ENCODE measurements at regions not wholly inside any gene's neighbourhood (a gene's known extent, or its start where the extent isn't known, plus 50 kb on each side); places are given as distances from the start of the nearest gene placed in this dataset.

- WGBS, 3 donors = 21 to 25% (median 21%) methylated on average over 1 of the region's 1 CpG
- no peak for ATAC-seq
Observed at GRCh38 chr3:104180906-104181305, 1185.8 kb upstream of the ALCAM start.

GRCh38 chr3:104190681-104191080 is 1176.0 kb upstream of the ALCAM start:
- DNase-seq = no peak
- no peaks in the 10 kb centered on the region for H3K36me3 ChIP-seq (ENCODE audit: insufficient read depth in 1 of 2, low read depth in 1 of 2)
- intact Hi-C loops (cut with DNase I) = no loop called here
- H3K4me1 ChIP-seq = no peaks in the 10 kb centered on the region
- TF ChIP-seq CTCF (IDR thresholded peaks at IDR 0.05) = no peak
- H3K4me3 ChIP-seq = no peak overlapping the region
- no peak for ATAC-seq
- H3K27me3 ChIP-seq (ENCODE audit: insufficient read depth in 3 of 3, low read length in 2 of 3) = no peaks in the 10 kb centered on the region
- no peak overlapping the region for H3K27ac ChIP-seq
- H3K9me3 ChIP-seq = no peaks in the 10 kb centered on the region

More at GRCh38 chr3:104180906-104181305, 1185.8 kb upstream of the ALCAM start:
- no peak for TF ChIP-seq CTCF (IDR thresholded peaks at IDR 0.05)
- no peak overlapping the region for H3K4me3 ChIP-seq
- H3K4me1 ChIP-seq = no peaks in the 10 kb centered on the region
- H3K27ac ChIP-seq = no peak overlapping the region
- intact Hi-C loops (cut with DNase I) = no loop called here
- H3K36me3 ChIP-seq (ENCODE audit: insufficient read depth in 1 of 2, low read depth in 1 of 2) = no peaks in the 10 kb centered on the region
- no peak for DNase-seq
- no peaks in the 10 kb centered on the region for H3K9me3 ChIP-seq
- H3K27me3 ChIP-seq (ENCODE audit: insufficient read depth in 3 of 3, low read length in 2 of 3) = no peaks in the 10 kb centered on the region

GRCh38 chr3:104198131-104198530 is 1168.6 kb upstream of the ALCAM start:
- intact Hi-C loops (cut with DNase I) = no loop called here
- Histone ChIP-seq H3K4me3 (no peak overlapping the region), H3K27ac (no peak overlapping the region), H3K27me3 (ENCODE audit: insufficient read depth in 3 of 3, low read length in 2 of 3) (no peaks in the 10 kb centered on the region), H3K4me1 (no peaks in the 10 kb centered on the region), H3K9me3 (no peaks in the 10 kb centered on the region), H3K36me3 (ENCODE audit: insufficient read depth in 1 of 2, low read depth in 1 of 2) (no peaks in the 10 kb centered on the region)
- DNase-seq = no peak
- no peak for ATAC-seq
- WGBS, 3 donors = 14 to 22% (median 19%) methylated on average over 2 of the region's 2 CpGs
- TF ChIP-seq CTCF (IDR thresholded peaks at IDR 0.05) = no peak

GRCh38 chr3:104206925-104207324 is 1159.8 kb upstream of the ALCAM start:
- no peak overlapping the region for H3K4me3 ChIP-seq
- no peak overlapping the region for H3K27ac ChIP-seq
- H3K9me3 ChIP-seq = no peaks in the 10 kb centered on the region
- TF ChIP-seq CTCF (IDR thresholded peaks at IDR 0.05) = no peak
- DNase-seq (no peak), ATAC-seq (no peak)
- intact Hi-C loops (cut with DNase I) = no loop called here
- H3K27me3 ChIP-seq (ENCODE audit: insufficient read depth in 3 of 3, low read length in 2 of 3) = no peaks in the 10 kb centered on the region
- no peaks in the 10 kb centered on the region for H3K36me3 ChIP-seq (ENCODE audit: insufficient read depth in 1 of 2, low read depth in 1 of 2)
- 67 to 72% (median 71%) methylated on average over 2 of the region's 2 CpGs for WGBS, 3 donors
- H3K4me1 ChIP-seq = no peaks in the 10 kb centered on the region

GRCh38 chr3:104214277-104214676 is 1152.4 kb upstream of the ALCAM start:
- WGBS, 3 donors = 23 to 38% (median 28%) methylated on average over 1 of the region's 1 CpG
- no peak overlapping the region for H3K4me3 ChIP-seq
- H3K27me3 ChIP-seq (ENCODE audit: insufficient read depth in 3 of 3, low read length in 2 of 3) = no peaks in the 10 kb centered on the region
- H3K27ac ChIP-seq = no peak overlapping the region
- no peak for ATAC-seq
- no peaks in the 10 kb centered on the region for H3K9me3 ChIP-seq
- no peak for DNase-seq
- intact Hi-C loops (cut with DNase I) = no loop called here
- no peak for TF ChIP-seq CTCF (IDR thresholded peaks at IDR 0.05)
- no peaks in the 10 kb centered on the region for H3K36me3 ChIP-seq (ENCODE audit: insufficient read depth in 1 of 2, low read depth in 1 of 2)
- no peaks in the 10 kb centered on the region for H3K4me1 ChIP-seq

All from psoas muscle (tissue), 7 donors.